ENCODE measurements at regions not wholly inside any gene's neighbourhood (a gene's known extent, or its start where the extent isn't known, plus 50 kb on each side); places are given as distances from the start of the nearest gene placed in this dataset.

GRCh38 chr3:55333923-55334322, 153.2 kb downstream of the WNT5A start:
- Histone ChIP-seq H3K4me1 (no peaks in the 10 kb centered on the region), H3K4me3 (no peak overlapping the region), H3K36me3 (no peaks in the 10 kb centered on the region), H3K27ac (no peak overlapping the region), H3K9me3 (no peaks in the 10 kb centered on the region), H3K27me3 (ENCODE audit: low read depth) (no peaks in the 10 kb centered on the region)
- no peak for DNase-seq
- TF ChIP-seq, protein P1, sequence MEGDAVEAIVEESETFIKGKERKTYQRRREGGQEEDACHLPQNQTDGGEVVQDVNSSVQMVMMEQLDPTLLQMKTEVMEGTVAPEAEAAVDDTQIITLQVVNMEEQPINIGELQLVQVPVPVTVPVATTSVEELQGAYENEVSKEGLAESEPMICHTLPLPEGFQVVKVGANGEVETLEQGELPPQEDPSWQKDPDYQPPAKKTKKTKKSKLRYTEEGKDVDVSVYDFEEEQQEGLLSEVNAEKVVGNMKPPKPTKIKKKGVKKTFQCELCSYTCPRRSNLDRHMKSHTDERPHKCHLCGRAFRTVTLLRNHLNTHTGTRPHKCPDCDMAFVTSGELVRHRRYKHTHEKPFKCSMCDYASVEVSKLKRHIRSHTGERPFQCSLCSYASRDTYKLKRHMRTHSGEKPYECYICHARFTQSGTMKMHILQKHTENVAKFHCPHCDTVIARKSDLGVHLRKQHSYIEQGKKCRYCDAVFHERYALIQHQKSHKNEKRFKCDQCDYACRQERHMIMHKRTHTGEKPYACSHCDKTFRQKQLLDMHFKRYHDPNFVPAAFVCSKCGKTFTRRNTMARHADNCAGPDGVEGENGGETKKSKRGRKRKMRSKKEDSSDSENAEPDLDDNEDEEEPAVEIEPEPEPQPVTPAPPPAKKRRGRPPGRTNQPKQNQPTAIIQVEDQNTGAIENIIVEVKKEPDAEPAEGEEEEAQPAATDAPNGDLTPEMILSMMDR (IDR thresholded peaks at IDR 0.05) = no peak
- no peak for ATAC-seq
- intact Hi-C loops (cut with DNase I) = no loop called here

DNA sequence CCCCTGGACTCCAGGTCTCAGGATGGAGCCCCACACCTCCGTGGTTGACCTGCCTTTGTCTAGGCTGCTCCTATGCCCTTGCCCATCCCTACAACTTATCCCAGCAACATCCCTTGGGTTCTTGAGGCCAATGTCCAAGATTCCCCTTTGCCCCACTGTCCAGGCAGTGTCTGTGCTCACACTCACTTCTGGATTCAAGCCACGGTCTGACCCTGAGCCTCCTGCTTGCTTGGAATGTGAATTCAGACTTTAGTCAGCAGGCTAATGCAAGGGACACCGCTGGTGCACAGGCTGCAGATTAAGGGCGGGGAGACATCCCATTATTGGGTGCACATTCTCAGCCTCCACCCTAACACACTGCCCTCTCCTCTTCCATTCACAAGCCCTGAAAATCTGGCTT, 154.1 kb downstream of the WNT5A start:
- TF ChIP-seq, protein P1 (IDR thresholded peaks at IDR 0.05) = no peak
- Histone ChIP-seq H3K4me1 (no peaks in the 10 kb centered on the region), H3K36me3 (no peaks in the 10 kb centered on the region), H3K9me3 (no peaks in the 10 kb centered on the region), H3K27ac (no peak overlapping the region), H3K4me3 (no peak overlapping the region), H3K27me3 (ENCODE audit: low read depth) (no peaks in the 10 kb centered on the region)
- DNase-seq (no peak), ATAC-seq (no peak)
- intact Hi-C loops (cut with DNase I) = no loop called here

DNA sequence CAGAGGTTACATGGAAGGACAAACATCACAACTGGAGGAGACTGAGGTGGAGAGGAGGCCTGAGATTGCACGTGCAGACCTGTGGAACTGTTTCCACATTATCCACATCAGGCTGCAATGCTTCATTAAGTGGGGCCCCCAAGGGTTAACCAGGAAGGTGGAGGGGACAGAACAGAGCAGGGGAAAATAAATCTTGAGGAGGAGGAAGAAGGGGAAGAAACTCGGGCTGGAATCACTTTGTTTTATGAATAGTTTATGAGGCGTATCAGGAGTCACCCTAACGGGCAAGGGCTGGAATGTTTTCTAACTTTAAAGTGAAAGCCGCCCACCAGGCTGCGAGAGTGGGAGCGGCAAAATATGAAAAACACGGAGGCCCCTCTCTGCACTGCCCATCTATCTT, 154.9 kb downstream of the WNT5A start:
- H3K36me3 ChIP-seq = no peaks in the 10 kb centered on the region
- H3K4me3 ChIP-seq = no peak overlapping the region
- no peak overlapping the region for H3K27ac ChIP-seq
- no peaks in the 10 kb centered on the region for H3K4me1 ChIP-seq
- intact Hi-C loops (cut with DNase I) = no loop called here
- ATAC-seq = no peak
- H3K27me3 ChIP-seq (ENCODE audit: low read depth) = no peaks in the 10 kb centered on the region
- TF ChIP-seq, protein P1 (IDR thresholded peaks at IDR 0.05) = no peak
- no peak for DNase-seq
- H3K9me3 ChIP-seq = no peaks in the 10 kb centered on the region

- Histone ChIP-seq H3K4me3 (no peak overlapping the region), H3K9me3 (no peaks in the 10 kb centered on the region), H3K4me1 (no peaks in the 10 kb centered on the region), H3K27ac (no peak overlapping the region), H3K27me3 (ENCODE audit: low read depth) (no peaks in the 10 kb centered on the region), H3K36me3 (no peaks in the 10 kb centered on the region)
- no peak for ATAC-seq
- TF ChIP-seq, protein P1 (IDR thresholded peaks at IDR 0.05) = no peak
- intact Hi-C loops (cut with DNase I) = no loop called here
- no peak for DNase-seq
These were observed 155.6 kb downstream of the WNT5A start for GRCh38 chr3:55331524-55331923.

GRCh38 chr3:55330756-55331155, 156.3 kb downstream of the WNT5A start:
- Histone ChIP-seq H3K27ac (peak overlapping the region; percentile 53), H3K4me1 (no peaks in the 10 kb centered on the region), H3K36me3 (no peaks in the 10 kb centered on the region), H3K27me3 (ENCODE audit: low read depth) (no peaks in the 10 kb centered on the region), H3K9me3 (no peaks in the 10 kb centered on the region), H3K4me3 (no peak overlapping the region)
- DNase-seq (no peak), ATAC-seq (no peak)
- intact Hi-C loops (cut with DNase I) = no loop called here
- TF ChIP-seq, protein P1 (IDR thresholded peaks at IDR 0.05) = no peak

- Histone ChIP-seq H3K9me3 (no peaks in the 10 kb centered on the region), H3K36me3 (no peaks in the 10 kb centered on the region), H3K4me1 (no peaks in the 10 kb centered on the region), H3K27ac (peak overlapping the region; percentile 53), H3K27me3 (ENCODE audit: low read depth) (no peaks in the 10 kb centered on the region), H3K4me3 (no peak overlapping the region)
- TF ChIP-seq, protein P1 (IDR thresholded peaks at IDR 0.05) = no peak
- peak; percentile 94 to 97 for ATAC-seq
- intact Hi-C loops (cut with DNase I) = no loop called here
- DNase-seq = no peak
These were observed 156.8 kb downstream of the WNT5A start for GRCh38 chr3:55330355-55330754.
